Upper lobe of left lung (tissue), 6 donors: ENCODE measurements at regions not wholly inside any gene's neighbourhood (a gene's known extent, or its start where the extent isn't known, plus 50 kb on each side); places are given as distances from the start of the nearest gene placed in this dataset.

Experiments used
- ATAC-seq, 2 donors: fragments of 200-7000 bp; cut with Tn5 transposase; one replicate each; pipeline ENCODE4 v1.9.1; 2022; ENCODE audit warnings: mild to moderate bottlenecking in 2 of 2, moderate library complexity in 2 of 2; ENCODE audit not compliant: low FRiP score in 2 of 2
- DNase-seq, 2 donors: peaks; one replicate each; pipeline ENCODE4 v3.0.0-alpha.2; 2019 to 2020
- H3K27ac ChIP-seq, 4 donors: fragments of 200-600 bp; sonication (generic); one replicate each; pipeline ENCODE4 v1.5.1; 2016 to 2019
- H3K27me3 ChIP-seq, 4 donors: fragments of 200-600 bp; sonication (generic); one replicate each; pipeline ENCODE4 v1.5.1; 2017 to 2019
- H3K36me3 ChIP-seq, 4 donors: fragments of 200-600 bp; sonication (generic); one replicate each; pipeline ENCODE4 v1.5.1; 2016 to 2019
- H3K4me1 ChIP-seq, 4 donors: fragments of 200-600 bp; sonication (generic); one replicate each; pipeline ENCODE4 v1.5.1; 2018 to 2019
- H3K4me3 ChIP-seq, 4 donors: fragments of 200-600 bp; sonication (generic); one replicate each; pipeline ENCODE4 v1.5.1; 2017 to 2019; ENCODE audit warnings: mild to moderate bottlenecking in 2 of 4, moderate library complexity in 1 of 4
- H3K9me3 ChIP-seq, 4 donors: fragments of 200-600 bp; sonication (generic); one replicate each; pipeline ENCODE4 v1.5.1; 2018 to 2019
- CTCF ChIP-seq, 6 experiments: fragments of 450-650 bp in 4 of 6; fragments of 200-600 bp in 2 of 6; sonication (generic) in 2 of 6; IDR thresholded peaks; one replicate each; pipeline ENCODE4 v1.5.1; 2016 to 2019; ENCODE audit warnings: antibody characterized with exemption in 6 of 6
- EP300 ChIP-seq, 4 donors: sonication (generic); formaldehyde crosslinking; IDR thresholded peaks; one replicate each; pipeline ENCODE4 v1.5.1; 2017; ENCODE audit warnings: antibody characterized with exemption in 4 of 4, control low read depth in 2 of 4
- POLR2A ChIP-seq, 4 donors: fragments of 450-650 bp; IDR thresholded peaks; one replicate each; pipeline ENCODE4 v1.5.1; 2016 to 2017; ENCODE audit warnings: antibody characterized with exemption in 4 of 4, mild to moderate bottlenecking in 2 of 4
- POLR2AphosphoS5 ChIP-seq, 2 donors: sonication (generic); formaldehyde crosslinking; IDR thresholded peaks; one replicate each; pipeline ENCODE4 v1.5.1; 2017; ENCODE audit warnings: antibody characterized with exemption in 2 of 2
- WGBS, 2 donors: methylation state at CpG; one replicate each; pipeline ENCODE4 v1.1.5; 2017 to 2018; 5-methylcytosine and 5-hydroxymethylcytosine counted together
- donor health status: DM: no; HTN: no; CAD: no; lungs with moderate emphysema.
- donor health status: DM: no; HTN: yes; CAD: no; lungs with severe emphysema.

GRCh38 chr15:70447521-70447920 is 315.8 kb downstream of the UACA start:
- TF ChIP-seq POLR2A (IDR thresholded peaks at IDR 0.05), result no peak
- TF ChIP-seq EP300 (IDR thresholded peaks at IDR 0.05), result no peak
- no peak for TF ChIP-seq POLR2AphosphoS5 (IDR thresholded peaks at IDR 0.05)
- TF ChIP-seq CTCF (IDR thresholded peaks at IDR 0.05), result no peak
- no peaks in the 10 kb centered on the region for H3K36me3 ChIP-seq
- ATAC-seq (no peak), DNase-seq (no peak)
- H3K27ac ChIP-seq, result no peak overlapping the region
- H3K27me3 ChIP-seq, result no peaks in the 10 kb centered on the region
- WGBS, 2 donors, result 59 to 60% methylated on average over 2 of the region's 2 CpGs
- H3K4me3 ChIP-seq, result no peak overlapping the region
- peaks cover 6 to 19% (median 15%) of the 10 kb centered on the region in 4 donors for H3K4me1 ChIP-seq
- H3K9me3 ChIP-seq, result no peaks in the 10 kb centered on the region

GRCh38 chr15:70447081-70447480 is 316.3 kb downstream of the UACA start:
- no peak for ATAC-seq
- TF ChIP-seq POLR2A (IDR thresholded peaks at IDR 0.05) (no peak), CTCF (IDR thresholded peaks at IDR 0.05) (no peak), EP300 (IDR thresholded peaks at IDR 0.05) (no peak)
- peaks cover 6 to 19% (median 13%) of the 10 kb centered on the region in 4 donors for H3K4me1 ChIP-seq
- H3K27ac ChIP-seq, result no peak overlapping the region
- no peaks in the 10 kb centered on the region for H3K36me3 ChIP-seq
- H3K27me3 ChIP-seq, result no peaks in the 10 kb centered on the region
- WGBS, 2 donors, result 80 to 92% methylated on average over 2 to 5 of the region's 5 CpGs
- no peaks in the 10 kb centered on the region for H3K9me3 ChIP-seq
- DNase-seq, result no peak
- no peak overlapping the region for H3K4me3 ChIP-seq

- Histone ChIP-seq H3K9me3 (no peaks in the 10 kb centered on the region), H3K4me1 (peaks cover 6 to 23% (median 9%) of the 10 kb centered on the region in 4 donors), H3K27me3 (no peaks in the 10 kb centered on the region), H3K4me3 (no peak overlapping the region), H3K36me3 (no peaks in the 10 kb centered on the region), H3K27ac (no peak overlapping the region)
- TF ChIP-seq POLR2AphosphoS5 (IDR thresholded peaks at IDR 0.05) (no peak), CTCF (IDR thresholded peaks at IDR 0.05) (no peak), POLR2A (IDR thresholded peaks at IDR 0.05) (no peak), EP300 (IDR thresholded peaks at IDR 0.05) (no peak)
- WGBS, 2 donors, result 72 to 73% methylated on average over 9 of the region's 9 CpGs
- DNase-seq (no peak), ATAC-seq (no peak)
Observed at GRCh38 chr15:70443486-70444273, 319.7 kb downstream of the UACA start.

- TF ChIP-seq EP300 (IDR thresholded peaks at IDR 0.05) (no peak), POLR2A (IDR thresholded peaks at IDR 0.05) (no peak), POLR2AphosphoS5 (IDR thresholded peaks at IDR 0.05) (no peak), CTCF (IDR thresholded peaks at IDR 0.05) (no peak)
- H3K9me3 ChIP-seq, result no peaks in the 10 kb centered on the region
- no peak for ATAC-seq
Observed at GRCh38 chr15:70442616-70443321, 320.6 kb downstream of the UACA start.

More at GRCh38 chr15:70442616-70443321, 320.6 kb downstream of the UACA start:
- H3K27me3 ChIP-seq, result no peaks in the 10 kb centered on the region
- no peaks in the 10 kb centered on the region for H3K36me3 ChIP-seq
- no peak for DNase-seq
- peaks cover under 1 to 17% (median 2%) of the 10 kb centered on the region in 4 donors for H3K4me1 ChIP-seq
- H3K4me3 ChIP-seq, result no peak overlapping the region
- H3K27ac ChIP-seq, result no peak overlapping the region
- 78 to 87% methylated on average over 12 to 13 of the region's 13 CpGs for WGBS, 2 donors
